K562 (cell line): ENCODE measurements at regions not wholly inside any gene's neighbourhood (a gene's known extent, or its start where the extent isn't known, plus 50 kb on each side); places are given as distances from the start of the nearest gene placed in this dataset.

Experiments used
- HDGF ChIP-seq: fragments of 450-650 bp; IDR thresholded peaks from 2 replicates; pipeline ENCODE4 v1.6.1; 2016
- MEIS2 ChIP-seq: fragments of 450-650 bp; IDR thresholded peaks from 2 replicates; pipeline ENCODE4 v1.6.1; 2014; ENCODE audit warnings: mild to moderate bottlenecking; ENCODE audit not compliant: partially characterized antibody
- NCOA4 ChIP-seq: fragments of 450-650 bp; IDR thresholded peaks from 2 replicates; pipeline ENCODE4 v1.6.1; 2018; ENCODE audit warnings: mild to moderate bottlenecking; ENCODE audit not compliant: partially characterized antibody
- SOX6 ChIP-seq: fragments of 450-650 bp; IDR thresholded peaks from 2 replicates; pipeline ENCODE4 v1.6.1; 2014; ENCODE audit warnings: mild to moderate bottlenecking
- ZNF143 ChIP-seq: sonication (generic); formaldehyde crosslinking; IDR thresholded peaks from 2 replicates; pipeline ENCODE4 v1.9.0; 2022; ENCODE audit warnings: mild to moderate bottlenecking, missing genetic modification reagents
- ZNF589 ChIP-seq: fragments of 200-800 bp; sonication (Bioruptor generic); IDR thresholded peaks from 2 replicates; pipeline ENCODE4 v1.6.1; 2016; ENCODE audit warnings: low read depth, missing genetic modification characterization, missing compliant biosample characterization
- TF ChIP-seq, protein P1 (sequence below): fragments of 250-450 bp; sonication (Bioruptor Pico); IDR thresholded peaks from 2 replicates; pipeline ENCODE4 v1.5.0; 2021; ENCODE audit warnings: mild to moderate bottlenecking, borderline replicate concordance
- TF ChIP-seq, protein P2 (sequence below): sonication (generic); formaldehyde crosslinking; IDR thresholded peaks from 2 replicates; pipeline ENCODE4 v1.8.0; 2023; ENCODE audit warnings: mild to moderate bottlenecking, missing genetic modification reagents
- TF ChIP-seq, protein P3 (sequence below), 2 experiments: fragments of 450-650 bp; formaldehyde crosslinking in 1 of 2; IDR thresholded peaks; 2 replicates each; pipeline versions ENCODE4 v1.4.0 to v1.6.1; 2014 to 2020; ENCODE audit warnings: mild to moderate bottlenecking in 2 of 2, borderline replicate concordance in 1 of 2, low read depth in 1 of 2
- TF ChIP-seq, protein P4 (sequence below), 2 experiments: fragments of 450-650 bp in 1 of 2; IDR thresholded peaks; 2 replicates each; pipeline ENCODE4 v1.6.1; 2011 to 2017; ENCODE audit warnings: low read depth in 2 of 2, antibody characterized with exemption in 1 of 2, borderline replicate concordance in 1 of 2, low read length in 1 of 2, mild to moderate bottlenecking in 1 of 2, mixed read lengths in 1 of 2; ENCODE audit not compliant: control insufficient read depth in 1 of 2

DNA sequence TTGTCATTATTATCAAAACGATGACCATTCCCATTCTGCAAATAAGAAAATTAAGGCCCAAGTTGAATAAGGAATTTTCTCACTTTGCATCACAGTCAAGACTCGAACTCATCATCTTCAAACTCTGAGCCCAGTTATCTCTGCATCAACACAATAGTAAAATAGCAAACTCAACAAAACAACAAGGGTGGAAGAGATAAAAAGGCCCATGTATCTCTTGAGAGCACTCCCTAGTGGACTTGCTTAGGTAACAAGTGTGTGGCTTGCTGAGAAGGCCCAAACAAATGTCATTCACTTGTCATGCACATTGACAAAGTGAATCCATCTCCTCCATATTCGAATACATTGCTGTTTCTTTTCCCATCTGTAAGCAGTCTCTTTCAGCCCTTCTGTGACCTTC, 412.0 kb upstream of the MAF start (continued):
- TF ChIP-seq, protein P1, sequence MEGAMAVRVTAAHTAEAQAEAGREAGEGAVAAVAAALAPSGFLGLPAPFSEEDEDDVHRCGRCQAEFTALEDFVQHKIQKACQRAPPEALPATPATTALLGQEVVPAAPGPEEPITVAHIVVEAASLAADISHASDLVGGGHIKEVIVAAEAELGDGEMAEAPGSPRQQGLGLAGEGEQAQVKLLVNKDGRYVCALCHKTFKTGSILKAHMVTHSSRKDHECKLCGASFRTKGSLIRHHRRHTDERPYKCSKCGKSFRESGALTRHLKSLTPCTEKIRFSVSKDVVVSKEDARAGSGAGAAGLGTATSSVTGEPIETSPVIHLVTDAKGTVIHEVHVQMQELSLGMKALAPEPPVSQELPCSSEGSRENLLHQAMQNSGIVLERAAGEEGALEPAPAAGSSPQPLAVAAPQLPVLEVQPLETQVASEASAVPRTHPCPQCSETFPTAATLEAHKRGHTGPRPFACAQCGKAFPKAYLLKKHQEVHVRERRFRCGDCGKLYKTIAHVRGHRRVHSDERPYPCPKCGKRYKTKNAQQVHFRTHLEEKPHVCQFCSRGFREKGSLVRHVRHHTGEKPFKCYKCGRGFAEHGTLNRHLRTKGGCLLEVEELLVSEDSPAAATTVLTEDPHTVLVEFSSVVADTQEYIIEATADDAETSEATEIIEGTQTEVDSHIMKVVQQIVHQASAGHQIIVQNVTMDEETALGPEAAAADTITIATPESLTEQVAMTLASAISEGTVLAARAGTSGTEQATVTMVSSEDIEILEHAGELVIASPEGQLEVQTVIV (CRISPR knock-in tag): peak; percentile 22; the same call in 1 of the 2 replicates
- TF ChIP-seq ZNF589 (CRISPR knock-in tag) (no peak), SOX6 (peak; percentile 68), MEIS2 (no peak), ZNF143 (CRISPR knock-in tag) (no peak), HDGF (no peak), NCOA4 (no peak)
- TF ChIP-seq, protein P2, sequence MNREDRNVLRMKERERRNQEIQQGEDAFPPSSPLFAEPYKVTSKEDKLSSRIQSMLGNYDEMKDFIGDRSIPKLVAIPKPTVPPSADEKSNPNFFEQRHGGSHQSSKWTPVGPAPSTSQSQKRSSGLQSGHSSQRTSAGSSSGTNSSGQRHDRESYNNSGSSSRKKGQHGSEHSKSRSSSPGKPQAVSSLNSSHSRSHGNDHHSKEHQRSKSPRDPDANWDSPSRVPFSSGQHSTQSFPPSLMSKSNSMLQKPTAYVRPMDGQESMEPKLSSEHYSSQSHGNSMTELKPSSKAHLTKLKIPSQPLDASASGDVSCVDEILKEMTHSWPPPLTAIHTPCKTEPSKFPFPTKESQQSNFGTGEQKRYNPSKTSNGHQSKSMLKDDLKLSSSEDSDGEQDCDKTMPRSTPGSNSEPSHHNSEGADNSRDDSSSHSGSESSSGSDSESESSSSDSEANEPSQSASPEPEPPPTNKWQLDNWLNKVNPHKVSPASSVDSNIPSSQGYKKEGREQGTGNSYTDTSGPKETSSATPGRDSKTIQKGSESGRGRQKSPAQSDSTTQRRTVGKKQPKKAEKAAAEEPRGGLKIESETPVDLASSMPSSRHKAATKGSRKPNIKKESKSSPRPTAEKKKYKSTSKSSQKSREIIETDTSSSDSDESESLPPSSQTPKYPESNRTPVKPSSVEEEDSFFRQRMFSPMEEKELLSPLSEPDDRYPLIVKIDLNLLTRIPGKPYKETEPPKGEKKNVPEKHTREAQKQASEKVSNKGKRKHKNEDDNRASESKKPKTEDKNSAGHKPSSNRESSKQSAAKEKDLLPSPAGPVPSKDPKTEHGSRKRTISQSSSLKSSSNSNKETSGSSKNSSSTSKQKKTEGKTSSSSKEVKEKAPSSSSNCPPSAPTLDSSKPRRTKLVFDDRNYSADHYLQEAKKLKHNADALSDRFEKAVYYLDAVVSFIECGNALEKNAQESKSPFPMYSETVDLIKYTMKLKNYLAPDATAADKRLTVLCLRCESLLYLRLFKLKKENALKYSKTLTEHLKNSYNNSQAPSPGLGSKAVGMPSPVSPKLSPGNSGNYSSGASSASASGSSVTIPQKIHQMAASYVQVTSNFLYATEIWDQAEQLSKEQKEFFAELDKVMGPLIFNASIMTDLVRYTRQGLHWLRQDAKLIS (CRISPR knock-in tag): no peak
- TF ChIP-seq, protein P3, sequence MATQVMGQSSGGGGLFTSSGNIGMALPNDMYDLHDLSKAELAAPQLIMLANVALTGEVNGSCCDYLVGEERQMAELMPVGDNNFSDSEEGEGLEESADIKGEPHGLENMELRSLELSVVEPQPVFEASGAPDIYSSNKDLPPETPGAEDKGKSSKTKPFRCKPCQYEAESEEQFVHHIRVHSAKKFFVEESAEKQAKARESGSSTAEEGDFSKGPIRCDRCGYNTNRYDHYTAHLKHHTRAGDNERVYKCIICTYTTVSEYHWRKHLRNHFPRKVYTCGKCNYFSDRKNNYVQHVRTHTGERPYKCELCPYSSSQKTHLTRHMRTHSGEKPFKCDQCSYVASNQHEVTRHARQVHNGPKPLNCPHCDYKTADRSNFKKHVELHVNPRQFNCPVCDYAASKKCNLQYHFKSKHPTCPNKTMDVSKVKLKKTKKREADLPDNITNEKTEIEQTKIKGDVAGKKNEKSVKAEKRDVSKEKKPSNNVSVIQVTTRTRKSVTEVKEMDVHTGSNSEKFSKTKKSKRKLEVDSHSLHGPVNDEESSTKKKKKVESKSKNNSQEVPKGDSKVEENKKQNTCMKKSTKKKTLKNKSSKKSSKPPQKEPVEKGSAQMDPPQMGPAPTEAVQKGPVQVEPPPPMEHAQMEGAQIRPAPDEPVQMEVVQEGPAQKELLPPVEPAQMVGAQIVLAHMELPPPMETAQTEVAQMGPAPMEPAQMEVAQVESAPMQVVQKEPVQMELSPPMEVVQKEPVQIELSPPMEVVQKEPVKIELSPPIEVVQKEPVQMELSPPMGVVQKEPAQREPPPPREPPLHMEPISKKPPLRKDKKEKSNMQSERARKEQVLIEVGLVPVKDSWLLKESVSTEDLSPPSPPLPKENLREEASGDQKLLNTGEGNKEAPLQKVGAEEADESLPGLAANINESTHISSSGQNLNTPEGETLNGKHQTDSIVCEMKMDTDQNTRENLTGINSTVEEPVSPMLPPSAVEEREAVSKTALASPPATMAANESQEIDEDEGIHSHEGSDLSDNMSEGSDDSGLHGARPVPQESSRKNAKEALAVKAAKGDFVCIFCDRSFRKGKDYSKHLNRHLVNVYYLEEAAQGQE (IDR thresholded peaks at IDR 0.05; ENCODE audit: borderline replicate concordance): peak; percentile 22; the same call in 1 of the 2 replicates
- TF ChIP-seq, protein P3 (CRISPR knock-in tag; IDR thresholded peaks at IDR 0.05; ENCODE audit: low read depth): no peak
- TF ChIP-seq, protein P4, sequence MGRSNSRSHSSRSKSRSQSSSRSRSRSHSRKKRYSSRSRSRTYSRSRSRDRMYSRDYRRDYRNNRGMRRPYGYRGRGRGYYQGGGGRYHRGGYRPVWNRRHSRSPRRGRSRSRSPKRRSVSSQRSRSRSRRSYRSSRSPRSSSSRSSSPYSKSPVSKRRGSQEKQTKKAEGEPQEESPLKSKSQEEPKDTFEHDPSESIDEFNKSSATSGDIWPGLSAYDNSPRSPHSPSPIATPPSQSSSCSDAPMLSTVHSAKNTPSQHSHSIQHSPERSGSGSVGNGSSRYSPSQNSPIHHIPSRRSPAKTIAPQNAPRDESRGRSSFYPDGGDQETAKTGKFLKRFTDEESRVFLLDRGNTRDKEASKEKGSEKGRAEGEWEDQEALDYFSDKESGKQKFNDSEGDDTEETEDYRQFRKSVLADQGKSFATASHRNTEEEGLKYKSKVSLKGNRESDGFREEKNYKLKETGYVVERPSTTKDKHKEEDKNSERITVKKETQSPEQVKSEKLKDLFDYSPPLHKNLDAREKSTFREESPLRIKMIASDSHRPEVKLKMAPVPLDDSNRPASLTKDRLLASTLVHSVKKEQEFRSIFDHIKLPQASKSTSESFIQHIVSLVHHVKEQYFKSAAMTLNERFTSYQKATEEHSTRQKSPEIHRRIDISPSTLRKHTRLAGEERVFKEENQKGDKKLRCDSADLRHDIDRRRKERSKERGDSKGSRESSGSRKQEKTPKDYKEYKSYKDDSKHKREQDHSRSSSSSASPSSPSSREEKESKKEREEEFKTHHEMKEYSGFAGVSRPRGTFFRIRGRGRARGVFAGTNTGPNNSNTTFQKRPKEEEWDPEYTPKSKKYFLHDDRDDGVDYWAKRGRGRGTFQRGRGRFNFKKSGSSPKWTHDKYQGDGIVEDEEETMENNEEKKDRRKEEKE (IDR thresholded peaks at IDR 0.05; ENCODE audit: borderline replicate concordance in 1 of 2, control insufficient read depth in 1 of 2, low read depth in 2 of 2, low read length in 1 of 2): no peak
